CD14-positive monocyte (primary cell): ENCODE measurements at regions not wholly inside any gene's neighbourhood (a gene's known extent, or its start where the extent isn't known, plus 50 kb on each side); places are given as distances from the start of the nearest gene placed in this dataset.

Source experiments
- DNase-seq, 3 donors: peaks; one replicate each; pipeline ENCODE4 v3.0.0-alpha.2; 2011 to 2022
- H2AFZ ChIP-seq: 2 replicates; pipeline ENCODE4 v1.6.0; 2012; ENCODE audit warnings: mild to moderate bottlenecking, low read depth, low read length, inconsistent platforms; ENCODE audit not compliant: insufficient read depth, poor library complexity, severe bottlenecking
- H3K27ac ChIP-seq, 2 donors: 1 replicate in 1 of 2; 2 replicates in 1 of 2; pipeline ENCODE4 v1.5.1; 2012 to 2013; ENCODE audit warnings: low read length in 2 of 2, control low read depth in 1 of 2, inconsistent platforms in 1 of 2, low read depth in 1 of 2, mild to moderate bottlenecking in 1 of 2
- H3K27me3 ChIP-seq, 2 donors: one replicate each; pipeline versions ENCODE4 v1.6.0 to v1.6.1; 2011 to 2013; ENCODE audit warnings: low read length in 2 of 2; ENCODE audit not compliant: control insufficient read depth in 2 of 2, insufficient read depth in 2 of 2
- H3K36me3 ChIP-seq, 2 donors: replicated peaks in 1 of 2; 1 replicate in 1 of 2; 2 replicates in 1 of 2; pipeline versions ENCODE4 v1.5.1 to v1.6.1; 2012 to 2013; ENCODE audit warnings: low read length in 2 of 2, control low read depth in 1 of 2, inconsistent platforms in 1 of 2, mild to moderate bottlenecking in 1 of 2; ENCODE audit not compliant: insufficient read depth in 2 of 2, control insufficient read depth in 1 of 2
- H3K4me1 ChIP-seq, 2 donors: 1 replicate in 1 of 2; 2 replicates in 1 of 2; pipeline versions ENCODE4 v1.5.1 to v1.6.1; 2012 to 2013; ENCODE audit warnings: low read length in 2 of 2, control low read depth in 1 of 2, inconsistent platforms in 1 of 2, mild to moderate bottlenecking in 1 of 2, moderate library complexity in 1 of 2; ENCODE audit not compliant: insufficient read depth in 2 of 2, control insufficient read depth in 1 of 2
- H3K4me2 ChIP-seq: replicated peaks from 2 replicates; pipeline ENCODE3; 2012; ENCODE audit warnings: low read length, moderate library complexity, mild to moderate bottlenecking; ENCODE audit not compliant: poor library complexity, severe bottlenecking; ENCODE audit errors: extremely low read depth
- H3K4me3 ChIP-seq, 3 experiments: fragments of 200-600 bp in 1 of 3; sonication (generic) in 1 of 3; replicated peaks in 1 of 3; 1 replicate in 2 of 3; 2 replicates in 1 of 3; pipeline ENCODE4 v1.5.1; 2011 to 2013; ENCODE audit warnings: low read length in 3 of 3, mild to moderate bottlenecking in 3 of 3, control low read depth in 2 of 3, low read depth in 2 of 3, inconsistent platforms in 1 of 3, moderate library complexity in 1 of 3
- H3K79me2 ChIP-seq: 2 replicates; pipeline ENCODE4 v1.6.0; 2012; ENCODE audit warnings: mild to moderate bottlenecking, control low read depth, inconsistent platforms, low read length, moderate library complexity; ENCODE audit not compliant: insufficient read depth
- H3K9ac ChIP-seq: 2 replicates; pipeline ENCODE4 v1.6.0; 2017; ENCODE audit warnings: low read length, mild to moderate bottlenecking; ENCODE audit not compliant: insufficient read depth, poor library complexity, severe bottlenecking
- H3K9me3 ChIP-seq, 2 donors: replicated peaks in 1 of 2; 1 replicate in 1 of 2; 2 replicates in 1 of 2; pipeline versions ENCODE4 v1.5.1 to v1.6.1; 2012 to 2013; ENCODE audit warnings: low read length in 2 of 2, control low read depth in 1 of 2; ENCODE audit not compliant: control insufficient read depth in 1 of 2, insufficient read depth in 1 of 2
- H4K20me1 ChIP-seq: 2 replicates; pipeline ENCODE4 v1.6.0; 2012; ENCODE audit warnings: mild to moderate bottlenecking, low read length, control low read depth, moderate library complexity; ENCODE audit not compliant: insufficient read depth
- H3K27ac Mint-ChIP-seq, 7 donors: one replicate each; pipeline ENCODE4 v1.8.0; 2020; ENCODE audit warnings: mild to moderate bottlenecking in 7 of 7, mixed read lengths in 7 of 7, moderate library complexity in 6 of 7, inconsistent platforms in 2 of 7
- H3K27me3 Mint-ChIP-seq, 3 donors: one replicate each; pipeline ENCODE4 v1.8.0; 2021 to 2022; ENCODE audit warnings: low read depth in 3 of 3, mild to moderate bottlenecking in 3 of 3, mixed read lengths in 3 of 3, moderate library complexity in 3 of 3, inconsistent platforms in 1 of 3
- H3K36me3 Mint-ChIP-seq, 2 donors: one replicate each; pipeline ENCODE4 v1.8.0; 2020; ENCODE audit warnings: mixed read lengths in 2 of 2, inconsistent platforms in 1 of 2, mild to moderate bottlenecking in 1 of 2
- H3K4me1 Mint-ChIP-seq: one replicate; pipeline ENCODE4 v1.8.0; 2020; ENCODE audit warnings: mild to moderate bottlenecking, mixed read lengths
- H3K4me3 Mint-ChIP-seq, 2 donors: one replicate each; pipeline ENCODE4 v1.8.0; 2020; ENCODE audit warnings: mild to moderate bottlenecking in 2 of 2, mixed read lengths in 2 of 2, moderate library complexity in 1 of 2
- H3K9me3 Mint-ChIP-seq, 7 donors: one replicate each; pipeline ENCODE4 v1.8.0; 2020 to 2022; ENCODE audit warnings: mixed read lengths in 7 of 7, mild to moderate bottlenecking in 6 of 7, moderate library complexity in 6 of 7, inconsistent platforms in 2 of 7
- WGBS: methylation state at CpG from one replicate; pipeline ENCODE4 v1.1.5; 2013; ENCODE audit warnings: missing lambda C conversion rate; ENCODE audit not compliant: insufficient coverage; 5-methylcytosine and 5-hydroxymethylcytosine counted together
- intact Hi-C, 2 donors: fragments of 100-400 bp; cut with micrococcal nuclease; formaldehyde crosslinking; loops; one replicate each; pipeline versions ENCODE4 v1.15.0 to v1.15.1; 2023
- TF ChIP-seq, protein P1 (sequence below): fragments of 200-600 bp; IDR thresholded peaks from one replicate; pipeline ENCODE4 v1.8.0; 2022; ENCODE audit warnings: antibody characterized with exemption, mild to moderate bottlenecking

DNA sequence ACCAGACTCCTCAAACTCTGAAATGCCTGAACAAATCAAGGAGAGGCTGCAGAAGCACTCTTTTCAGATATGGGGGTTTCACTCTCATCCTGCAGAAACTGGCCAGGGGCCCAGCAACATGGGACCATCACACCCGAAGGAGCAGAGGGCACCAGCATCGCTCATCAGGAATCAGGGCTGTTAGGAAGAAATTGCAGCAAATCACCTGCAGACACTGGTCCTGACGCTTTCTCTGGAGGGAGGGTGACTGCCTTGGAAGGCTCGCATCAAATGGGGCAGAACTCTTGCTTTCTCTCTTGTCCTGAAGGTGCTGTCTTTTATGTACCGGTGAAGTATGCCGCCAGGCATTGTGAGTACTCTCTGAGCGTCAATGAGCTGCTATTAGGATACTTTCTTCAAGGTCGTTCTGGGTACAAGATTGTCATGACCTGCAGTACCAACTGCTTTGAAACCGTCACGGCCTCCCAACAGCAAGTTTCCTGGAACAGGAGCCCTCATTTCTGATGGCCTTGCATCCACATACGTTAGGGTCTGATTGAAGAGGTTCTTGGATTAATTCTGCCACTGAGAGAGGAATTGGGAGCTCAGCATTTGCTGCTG is 155.7 kb upstream of the SOX1 start:
- H3K36me3 Mint-ChIP-seq = no peaks in the 10 kb centered on the region
- Histone ChIP-seq H3K79me2 (no peaks in the 10 kb centered on the region), H3K4me1 (no peaks in the 10 kb centered on the region), H3K9ac (no peak overlapping the region), H3K9me3 (no peaks in the 10 kb centered on the region), H3K4me2 (no peak overlapping the region), H3K27ac (no peak overlapping the region), H3K4me3 (no peak overlapping the region), H2AFZ (no peak overlapping the region), H3K36me3 (no peaks in the 10 kb centered on the region), H4K20me1 (no peaks in the 10 kb centered on the region), H3K27me3 (no peaks in the 10 kb centered on the region)
- H3K4me1 Mint-ChIP-seq = no peaks in the 10 kb centered on the region
- peaks cover 0 to 7% (median 1%) of the 10 kb centered on the region in 7 donors for H3K9me3 Mint-ChIP-seq
- intact Hi-C loops = no loop called here
- TF ChIP-seq, protein P1, sequence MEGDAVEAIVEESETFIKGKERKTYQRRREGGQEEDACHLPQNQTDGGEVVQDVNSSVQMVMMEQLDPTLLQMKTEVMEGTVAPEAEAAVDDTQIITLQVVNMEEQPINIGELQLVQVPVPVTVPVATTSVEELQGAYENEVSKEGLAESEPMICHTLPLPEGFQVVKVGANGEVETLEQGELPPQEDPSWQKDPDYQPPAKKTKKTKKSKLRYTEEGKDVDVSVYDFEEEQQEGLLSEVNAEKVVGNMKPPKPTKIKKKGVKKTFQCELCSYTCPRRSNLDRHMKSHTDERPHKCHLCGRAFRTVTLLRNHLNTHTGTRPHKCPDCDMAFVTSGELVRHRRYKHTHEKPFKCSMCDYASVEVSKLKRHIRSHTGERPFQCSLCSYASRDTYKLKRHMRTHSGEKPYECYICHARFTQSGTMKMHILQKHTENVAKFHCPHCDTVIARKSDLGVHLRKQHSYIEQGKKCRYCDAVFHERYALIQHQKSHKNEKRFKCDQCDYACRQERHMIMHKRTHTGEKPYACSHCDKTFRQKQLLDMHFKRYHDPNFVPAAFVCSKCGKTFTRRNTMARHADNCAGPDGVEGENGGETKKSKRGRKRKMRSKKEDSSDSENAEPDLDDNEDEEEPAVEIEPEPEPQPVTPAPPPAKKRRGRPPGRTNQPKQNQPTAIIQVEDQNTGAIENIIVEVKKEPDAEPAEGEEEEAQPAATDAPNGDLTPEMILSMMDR = no peak
- WGBS = 86% methylated on average over 11 of the region's 11 CpGs
- no peak overlapping the region for H3K4me3 Mint-ChIP-seq
- peaks cover 0 to 2% (median 2%) of the 10 kb centered on the region in 3 donors for H3K27me3 Mint-ChIP-seq
- no peak overlapping the region for H3K27ac Mint-ChIP-seq
- no peak for DNase-seq

DNA sequence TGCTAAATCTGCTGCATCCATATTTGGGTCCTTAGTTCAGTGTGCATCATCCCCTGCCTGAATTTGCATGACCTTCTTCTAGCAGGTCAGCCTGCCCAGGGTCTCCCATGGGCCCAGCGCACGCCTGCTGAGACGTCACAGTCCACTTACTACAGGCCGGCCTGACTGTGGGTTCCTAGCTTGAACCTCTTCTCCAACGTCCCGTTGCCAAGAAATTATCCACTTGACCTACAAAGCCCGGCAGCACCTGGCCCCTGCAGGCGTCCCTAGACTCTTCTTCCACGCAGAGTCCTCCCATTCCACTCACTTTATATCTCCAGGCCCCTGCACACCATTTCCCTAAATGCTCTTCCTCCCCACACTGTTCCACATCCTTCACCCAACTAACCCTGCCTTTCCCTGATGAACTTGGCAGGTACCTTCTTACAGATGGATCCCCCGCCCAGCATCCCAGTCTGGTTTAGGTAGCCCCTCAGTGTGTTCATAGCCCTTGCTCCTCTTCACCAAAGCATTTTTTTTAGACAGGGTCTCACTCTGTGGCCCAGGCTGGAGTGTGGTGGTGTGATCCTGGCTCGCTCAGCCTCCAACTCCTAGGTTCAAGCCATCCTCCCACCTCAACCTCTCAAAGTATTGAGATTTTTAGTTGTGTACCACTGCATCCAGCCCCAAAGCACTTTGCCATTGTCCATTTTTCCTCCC is 155.0 kb upstream of the SOX1 start:
- DNase-seq = no peak
- Histone ChIP-seq H4K20me1 (no peaks in the 10 kb centered on the region), H3K27me3 (no peaks in the 10 kb centered on the region), H3K9me3 (no peaks in the 10 kb centered on the region), H3K27ac (no peak overlapping the region), H3K4me1 (no peaks in the 10 kb centered on the region), H2AFZ (no peak overlapping the region), H3K4me2 (no peak overlapping the region), H3K36me3 (no peaks in the 10 kb centered on the region), H3K4me3 (no peak overlapping the region), H3K79me2 (no peaks in the 10 kb centered on the region), H3K9ac (no peak overlapping the region)
- TF ChIP-seq, protein P1 = no peak
- H3K27ac Mint-ChIP-seq = no peak overlapping the region
- peaks cover 0 to 4% (median 2%) of the 10 kb centered on the region in 3 donors for H3K27me3 Mint-ChIP-seq
- intact Hi-C loops = no loop called here
- no peaks in the 10 kb centered on the region for H3K36me3 Mint-ChIP-seq
- H3K9me3 Mint-ChIP-seq = peaks cover 0 to 2% (median 1%) of the 10 kb centered on the region in 7 donors
- WGBS = 90% methylated on average over 9 of the region's 11 CpGs
- H3K4me3 Mint-ChIP-seq = no peak overlapping the region
- no peaks in the 10 kb centered on the region for H3K4me1 Mint-ChIP-seq
